Keratinocyte (primary cell): ENCODE measurements at regions not wholly inside any gene's neighbourhood (a gene's known extent, or its start where the extent isn't known, plus 50 kb on each side); places are given as distances from the start of the nearest gene placed in this dataset.

ENCODE experiments used
- DNase-seq: peaks from one replicate; pipeline ENCODE4 v3.0.0-alpha.2; 2011; ENCODE audit warnings: low read depth, missing footprints, low spot score
- FAIRE-seq: peaks from 2 replicates; lab custom pipeline; 2011; peaks lifted over from hg19 to GRCh38; lab: Jason Lieb, UNC
- H2AFZ ChIP-seq: 2 replicates; pipeline ENCODE4 v1.6.0; 2012; ENCODE audit warnings: low read length, control low read depth, inconsistent platforms; ENCODE audit not compliant: control insufficient read depth
- H3K27ac ChIP-seq: 2 replicates; pipeline ENCODE4 v1.5.1; 2011; ENCODE audit warnings: low read length; ENCODE audit not compliant: control insufficient read depth, insufficient read depth
- H3K27me3 ChIP-seq: 3 replicates; pipeline ENCODE4 v1.6.0; 2011; ENCODE audit warnings: low read length; ENCODE audit not compliant: control insufficient read depth, insufficient read depth; ENCODE audit errors: extremely low read depth
- H3K36me3 ChIP-seq, 2 experiments: 2 replicates in 1 of 2; 3 replicates in 1 of 2; pipeline ENCODE4 v1.5.1; 2011; ENCODE audit warnings: low read length in 2 of 2, mild to moderate bottlenecking in 1 of 2; ENCODE audit not compliant: control insufficient read depth in 2 of 2, insufficient read depth in 2 of 2; ENCODE audit errors: extremely low read depth in 1 of 2
- H3K4me1 ChIP-seq: 3 replicates; pipeline ENCODE4 v1.5.1; 2011; ENCODE audit warnings: low read length; ENCODE audit not compliant: control insufficient read depth, insufficient read depth; ENCODE audit errors: extremely low read depth
- H3K4me2 ChIP-seq: 3 replicates; pipeline ENCODE4 v1.6.0; 2011; ENCODE audit warnings: low read depth, low read length; ENCODE audit not compliant: control insufficient read depth, insufficient read depth; ENCODE audit errors: extremely low read depth
- H3K4me3 ChIP-seq, 3 experiments: fragments of 200-600 bp in 1 of 3; sonication (generic) in 1 of 3; 2 replicates in 2 of 3; 3 replicates in 1 of 3; pipeline ENCODE4 v1.5.1; 2011 to 2016; ENCODE audit warnings: low read length in 3 of 3, mild to moderate bottlenecking in 3 of 3, control low read depth in 2 of 3, inconsistent platforms in 1 of 3, low read depth in 1 of 3, mixed read lengths in 1 of 3, mixed run types in 1 of 3, moderate library complexity in 1 of 3; ENCODE audit not compliant: control insufficient read depth in 2 of 3, insufficient read depth in 2 of 3; ENCODE audit errors: extremely low read depth in 1 of 3
- H3K79me2 ChIP-seq: 2 replicates; pipeline ENCODE4 v1.6.0; 2012; ENCODE audit warnings: low read length; ENCODE audit not compliant: control insufficient read depth, insufficient read depth
- H3K9ac ChIP-seq: 3 replicates; pipeline ENCODE4 v1.6.0; 2011; ENCODE audit warnings: low read length; ENCODE audit not compliant: control insufficient read depth, insufficient read depth; ENCODE audit errors: extremely low read depth
- H3K9me1 ChIP-seq: 3 replicates; pipeline ENCODE4 v1.6.0; 2011; ENCODE audit warnings: low read length; ENCODE audit not compliant: control insufficient read depth, insufficient read depth; ENCODE audit errors: extremely low read depth
- H3K9me3 ChIP-seq: 2 replicates; pipeline ENCODE4 v1.5.1; 2012; ENCODE audit warnings: low read depth, low read length; ENCODE audit not compliant: control insufficient read depth
- H4K20me1 ChIP-seq: 3 replicates; pipeline ENCODE4 v1.6.0; 2011; ENCODE audit warnings: low read length; ENCODE audit not compliant: control insufficient read depth, insufficient read depth; ENCODE audit errors: extremely low read depth
- CTCF ChIP-seq, 3 experiments: IDR thresholded peaks in 1 of 3; conservative IDR thresholded peaks in 1 of 3; optimal IDR thresholded peaks in 1 of 3; 2 replicates in 2 of 3; 3 replicates in 1 of 3; pipeline versions ENCODE3 to v1.5.1; 2011; ENCODE audit warnings: low read length in 3 of 3, mild to moderate bottlenecking in 3 of 3, moderate library complexity in 2 of 3, control low read depth in 1 of 3, inconsistent platforms in 1 of 3; ENCODE audit not compliant: insufficient read depth in 2 of 3; ENCODE audit errors: extremely low read depth in 1 of 3
- EZH2 ChIP-seq: IDR thresholded peaks from one replicate; pipeline ENCODE4 v1.6.1; 2012; ENCODE audit warnings: inconsistent platforms, mild to moderate bottlenecking, low read length, moderate library complexity
- dilution Hi-C: fragments of 300-500 bp; cut with MboI; formaldehyde crosslinking; loops from one replicate; pipeline ENCODE4 v1.7.0; 2020; ENCODE audit warnings: low sequenced_read_pairs; ENCODE audit not compliant: extremely low pct_ligation_motif_present

GRCh38 chr7:37577412-37577811 lies 106.2 kb upstream of the GPR141 start:
- Histone ChIP-seq H3K9me1 (no peaks in the 10 kb centered on the region), H3K36me3 (no peaks in the 10 kb centered on the region), H3K9ac (no peak overlapping the region), H3K4me1 (no peaks in the 10 kb centered on the region), H2AFZ (no peak overlapping the region), H3K27ac (no peak overlapping the region), H3K27me3 (no peaks in the 10 kb centered on the region), H3K4me2 (no peak overlapping the region), H3K4me3 (no peak overlapping the region), H3K79me2 (no peaks in the 10 kb centered on the region), H4K20me1 (no peaks in the 10 kb centered on the region), H3K9me3 (no peaks in the 10 kb centered on the region)
- DNase-seq = no peak
- FAIRE-seq = no peak
- TF ChIP-seq CTCF (optimal IDR thresholded peaks at IDR 0.05 in 1 of 3, IDR thresholded peaks at IDR 0.05 in 1 of 3, conservative IDR thresholded peaks at IDR 0.05 in 1 of 3; ENCODE audit: extremely low read depth in 1 of 3, insufficient read depth in 2 of 3, low read length in 3 of 3) (no peak), EZH2 (no peak)
- dilution Hi-C loops = no loop called here

GRCh38 chr7:37577901-37578300 lies 105.7 kb upstream of the GPR141 start:
- Histone ChIP-seq H3K4me3 (no peak overlapping the region), H3K27ac (no peak overlapping the region), H3K36me3 (no peaks in the 10 kb centered on the region), H4K20me1 (no peaks in the 10 kb centered on the region), H3K9ac (no peak overlapping the region), H3K4me2 (no peak overlapping the region), H3K79me2 (no peaks in the 10 kb centered on the region), H3K27me3 (no peaks in the 10 kb centered on the region), H3K4me1 (no peaks in the 10 kb centered on the region), H3K9me3 (no peaks in the 10 kb centered on the region), H2AFZ (no peak overlapping the region), H3K9me1 (no peaks in the 10 kb centered on the region)
- DNase-seq (no peak), FAIRE-seq (no peak)
- no peak for TF ChIP-seq CTCF (optimal IDR thresholded peaks at IDR 0.05 in 1 of 3, IDR thresholded peaks at IDR 0.05 in 1 of 3, conservative IDR thresholded peaks at IDR 0.05 in 1 of 3; ENCODE audit: extremely low read depth in 1 of 3, insufficient read depth in 2 of 3, low read length in 3 of 3)
- no peak for TF ChIP-seq EZH2
- dilution Hi-C loops = no loop called here
